ENCODE measurements at regions not wholly inside any gene's neighbourhood (a gene's known extent, or its start where the extent isn't known, plus 50 kb on each side); places are given as distances from the start of the nearest gene placed in this dataset.
A peak's percentile ranks its signal among the peaks of the same experiment; 100 is the strongest.

- no peak for DNase-seq
These were observed 144.0 kb downstream of the DDX1 start for GRCh38 chr2:15735484-15736326.

GRCh38 chr2:15736396-15737180 lies 144.9 kb downstream of the DDX1 start:
- DNase-seq: no peak

GRCh38 chr2:15737314-15738224 lies 145.9 kb downstream of the DDX1 start:
- no peak for DNase-seq

- no peak for DNase-seq
These were observed 146.5 kb downstream of the DDX1 start for GRCh38 chr2:15738225-15738546.

GRCh38 chr2:15738943-15739342 lies 147.3 kb downstream of the DDX1 start:
- DNase-seq: no peak

GRCh38 chr2:15744820-15745219 lies 153.2 kb downstream of the DDX1 start:
- no peak for DNase-seq

GRCh38 chr2:15745350-15745749 lies 153.7 kb downstream of the DDX1 start:
- DNase-seq: no peak

GRCh38 chr2:15745907-15746702 lies 154.4 kb downstream of the DDX1 start:
- DNase-seq: no peak

GRCh38 chr2:15746703-15747550 lies 155.3 kb downstream of the DDX1 start:
- DNase-seq: no peak

- no peak for DNase-seq
These were observed 156.2 kb downstream of the DDX1 start for GRCh38 chr2:15747603-15748471.

- DNase-seq: peak; percentile 15
These were observed 157.2 kb downstream of the DDX1 start for GRCh38 chr2:15748736-15749323.

GRCh38 chr2:15749460-15750432 lies 158.1 kb downstream of the DDX1 start:
- DNase-seq: no peak

- no peak for DNase-seq
These were observed 158.8 kb downstream of the DDX1 start for GRCh38 chr2:15750433-15750814.

GRCh38 chr2:15750822-15751329 lies 159.2 kb downstream of the DDX1 start:
- no peak for DNase-seq

GRCh38 chr2:15751477-15751876 lies 159.8 kb downstream of the DDX1 start:
- no peak for DNase-seq

- no peak for DNase-seq
These were observed 161.0 kb downstream of the DDX1 start for GRCh38 chr2:15752552-15753232.

- DNase-seq: no peak
These were observed 161.6 kb downstream of the DDX1 start for GRCh38 chr2:15753233-15753798.
